IMR-90 (cell line): ENCODE measurements at regions not wholly inside any gene's neighbourhood (a gene's known extent, or its start where the extent isn't known, plus 50 kb on each side); places are given as distances from the start of the nearest gene placed in this dataset.
A peak's percentile ranks its signal among the peaks of the same experiment; 100 is the strongest.

Experiments
- ATAC-seq: fragments of 200-7000 bp; cut with Tn5 transposase; 2 replicates; pipeline ENCODE4 v1.9.1; 2020; ENCODE audit warnings: low read depth, mild to moderate bottlenecking, moderate library complexity
- BruUV-seq: library from RNA; stranded (reverse); fragments of 400-500 nt; replicated peaks from 2 replicates; lab custom pipeline; 2021; lab: Mats Ljungman, UMichigan
- CTCF ChIA-PET: fragments of 300-600 bp; formaldehyde crosslinking; extraction: SDS; loops from one replicate; lab custom pipeline; 2021; ENCODE audit warnings: antibody characterized with exemption; lab: Yijun Ruan, JAX
- POLR2A ChIA-PET: fragments of 300-600 bp; sonication (Branson Sonifier 250); formaldehyde crosslinking; loops from one replicate; lab custom pipeline; 2022; ENCODE audit warnings: antibody characterized with exemption; ENCODE audit not compliant: unreplicated experiment; lab: Charles Lee
- DNase-seq: peaks from one replicate; pipeline ENCODE4 v3.0.0; 2013
- H2AFZ ChIP-seq: replicated peaks from 2 replicates; pipeline ENCODE3; 2013; ENCODE audit warnings: low read length, mild to moderate bottlenecking; ENCODE audit not compliant: poor library complexity
- H2AK5ac ChIP-seq: 2 replicates; pipeline ENCODE4 v1.6.1; 2013; ENCODE audit warnings: low read depth, low read length, inconsistent platforms
- H2AK9ac ChIP-seq: replicated peaks from 2 replicates; pipeline ENCODE3; 2013; ENCODE audit warnings: mild to moderate bottlenecking, low read depth, low read length, moderate library complexity; ENCODE audit not compliant: poor library complexity
- H2BK120ac ChIP-seq: 2 replicates; pipeline ENCODE4 v1.6.1; 2013; ENCODE audit warnings: low read depth, low read length, inconsistent platforms
- H2BK15ac ChIP-seq: 3 replicates; pipeline ENCODE4 v1.6.1; 2013; ENCODE audit warnings: low read depth, low read length, inconsistent platforms
- H2BK20ac ChIP-seq: 2 replicates; pipeline ENCODE4 v1.6.1; 2013; ENCODE audit warnings: low read depth, mild to moderate bottlenecking, inconsistent platforms, low read length, moderate library complexity
- H2BK5ac ChIP-seq: 2 replicates; pipeline ENCODE4 v1.6.1; 2013; ENCODE audit warnings: mild to moderate bottlenecking, low read depth, low read length, inconsistent platforms; ENCODE audit not compliant: poor library complexity, severe bottlenecking
- H3K14ac ChIP-seq: replicated peaks from 2 replicates; pipeline ENCODE4 v1.6.1; 2013; ENCODE audit warnings: low read depth, low read length, inconsistent platforms
- H3K18ac ChIP-seq: 2 replicates; pipeline ENCODE4 v1.6.1; 2013; ENCODE audit warnings: low read depth, low read length, control low read depth
- H3K23ac ChIP-seq: 2 replicates; pipeline ENCODE4 v1.6.1; 2013; ENCODE audit warnings: low read depth, low read length, inconsistent platforms
- H3K27ac ChIP-seq: 2 replicates; pipeline ENCODE4 v1.5.1; 2013; ENCODE audit warnings: mild to moderate bottlenecking, control low read depth, low read length; ENCODE audit not compliant: insufficient read depth
- H3K27me3 ChIP-seq: 2 replicates; pipeline ENCODE4 v1.6.1; 2013; ENCODE audit warnings: low read length; ENCODE audit not compliant: control insufficient read depth, insufficient read depth
- H3K36me3 ChIP-seq: 2 replicates; pipeline ENCODE4 v1.6.1; 2013; ENCODE audit warnings: low read length, mixed read lengths; ENCODE audit not compliant: control insufficient read depth, insufficient read depth
- H3K4ac ChIP-seq: 2 replicates; pipeline ENCODE4 v1.6.1; 2013; ENCODE audit warnings: low read depth, low read length, inconsistent platforms
- H3K4me1 ChIP-seq: 2 replicates; pipeline ENCODE4 v1.6.1; 2013; ENCODE audit warnings: low read length, mixed read lengths; ENCODE audit not compliant: control insufficient read depth, insufficient read depth
- H3K4me2 ChIP-seq: 2 replicates; pipeline ENCODE4 v1.6.1; 2013; ENCODE audit warnings: low read depth, mild to moderate bottlenecking, control low read depth, low read length, moderate library complexity
- H3K4me3 ChIP-seq: 2 replicates; pipeline ENCODE4 v1.5.1; 2013; ENCODE audit warnings: low read depth, mild to moderate bottlenecking, control low read depth, low read length, moderate library complexity; ENCODE audit not compliant: insufficient read depth
- H3K56ac ChIP-seq: 2 replicates; pipeline ENCODE4 v1.6.1; 2013; ENCODE audit warnings: low read length, inconsistent platforms; ENCODE audit not compliant: insufficient read depth; ENCODE audit errors: extremely low read depth
- H3K79me1 ChIP-seq, 2 experiments: 2 replicates each; pipeline ENCODE4 v1.6.1; 2013; ENCODE audit warnings: low read length in 2 of 2, inconsistent platforms in 1 of 2, low read depth in 1 of 2
- H3K9ac ChIP-seq: 2 replicates; pipeline ENCODE4 v1.6.1; 2013; ENCODE audit warnings: low read depth, low read length, control low read depth
- H3K9me1 ChIP-seq: 2 replicates; pipeline ENCODE4 v1.6.1; 2013; ENCODE audit warnings: low read length, inconsistent platforms; ENCODE audit not compliant: insufficient read depth
- H3K9me3 ChIP-seq: 2 replicates; pipeline ENCODE4 v1.6.1; 2013; ENCODE audit warnings: low read length; ENCODE audit not compliant: control insufficient read depth, insufficient read depth
- H4K20me1 ChIP-seq: 2 replicates; pipeline ENCODE4 v1.6.1; 2013; ENCODE audit warnings: low read length, inconsistent platforms; ENCODE audit not compliant: insufficient read depth
- H4K5ac ChIP-seq: 2 replicates; pipeline ENCODE4 v1.6.1; 2013; ENCODE audit warnings: mild to moderate bottlenecking, low read depth, low read length, control low read depth
- H4K8ac ChIP-seq, 2 experiments: 2 replicates each; pipeline ENCODE4 v1.6.1; 2013; ENCODE audit warnings: low read depth in 2 of 2, low read length in 2 of 2, control low read depth in 1 of 2, inconsistent platforms in 1 of 2
- H4K91ac ChIP-seq: 2 replicates; pipeline ENCODE4 v1.6.1; 2013; ENCODE audit warnings: low read depth, low read length, inconsistent platforms; ENCODE audit not compliant: insufficient read depth
- ELK1 ChIP-seq: fragments of 150-350 bp; IDR thresholded peaks from 2 replicates; pipeline ENCODE4 v1.6.1; 2016; ENCODE audit warnings: low read depth, mild to moderate bottlenecking, low read length, moderate library complexity, borderline replicate concordance
- MAZ ChIP-seq: IDR thresholded peaks from 2 replicates; pipeline ENCODE4 v1.6.1; 2012; ENCODE audit warnings: low read depth, mild to moderate bottlenecking, low read length, improper control_type of control experiment, moderate library complexity, borderline replicate concordance
- MXI1 ChIP-seq: IDR thresholded peaks from 2 replicates; pipeline ENCODE4 v1.6.1; 2012; ENCODE audit warnings: low read depth, mild to moderate bottlenecking, low read length, moderate library complexity, borderline replicate concordance
- RAD21 ChIP-seq: IDR thresholded peaks from 2 replicates; pipeline ENCODE4 v1.6.1; 2012; ENCODE audit warnings: low read length, improper control_type of control experiment
- RFX5 ChIP-seq: IDR thresholded peaks from 2 replicates; pipeline ENCODE4 v1.8.0; 2012; ENCODE audit warnings: low read depth, mild to moderate bottlenecking, low read length, moderate library complexity
- USF2 ChIP-seq: fragments of 150-350 bp; IDR thresholded peaks from 2 replicates; pipeline ENCODE4 v1.6.1; 2017; ENCODE audit warnings: mild to moderate bottlenecking, antibody characterized with exemption, low read length, low read depth
- WGBS, 2 experiments: methylation state at CpG; one replicate each; pipeline versions ENCODE4 v1.1.5 to v1.1.7; 2013; ENCODE audit warnings: missing lambda C conversion rate in 2 of 2; ENCODE audit not compliant: insufficient read length in 1 of 2; ENCODE audit errors: extremely low coverage in 2 of 2; 5-methylcytosine and 5-hydroxymethylcytosine counted together
- dilution Hi-C: fragments of 300-500 bp; cut with HindIII; formaldehyde crosslinking; loops from one replicate; pipeline ENCODE4 v1.14.3; 2018; ENCODE audit warnings: low sequenced_read_pairs; ENCODE audit not compliant: unreplicated experiment
- in situ Hi-C: fragments of 300-500 bp; cut with MboI; formaldehyde crosslinking; loops from 3 replicates; pipeline ENCODE4 v1.14.3; 2019; ENCODE audit warnings: low sequenced_read_pairs, inconsistent platforms, mixed read lengths
- intact Hi-C: fragments of 100-400 bp; cut with micrococcal nuclease; formaldehyde crosslinking; loops from 2 replicates; pipeline ENCODE4 v1.10.0; 2022

DNA sequence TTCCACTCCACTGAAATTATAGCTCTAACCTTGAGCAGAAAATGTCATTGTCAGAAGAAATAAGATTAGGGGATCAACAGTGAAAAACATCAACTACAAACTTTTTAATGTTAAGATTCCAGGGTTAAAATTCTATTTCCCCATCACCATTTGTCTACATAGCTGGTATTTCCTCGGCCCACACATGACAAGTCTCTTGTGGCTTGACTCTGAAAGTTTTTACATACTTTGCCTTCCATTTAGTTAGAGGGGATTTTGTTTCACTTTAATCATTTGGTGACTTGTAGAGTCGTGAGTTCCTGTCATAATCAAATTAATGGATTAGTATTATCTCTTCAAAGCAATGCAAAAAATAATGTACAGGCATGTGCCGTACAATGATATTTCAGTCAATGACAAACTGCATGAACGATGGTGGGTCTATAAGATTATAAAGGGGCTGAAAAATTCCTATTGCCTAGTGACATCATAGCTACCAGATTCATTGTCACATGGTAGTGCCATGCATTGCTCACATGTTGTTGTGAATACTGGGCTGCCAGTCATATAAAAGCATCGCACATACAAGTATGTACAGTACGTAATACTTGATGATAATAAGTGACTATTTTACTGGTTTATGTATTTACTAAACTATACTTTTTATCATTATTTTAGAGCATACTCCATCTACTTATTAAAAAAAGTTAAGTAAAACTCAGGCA lies 72.0 kb downstream of the ING2 start:
- ATAC-seq (no peak), DNase-seq (peak; percentile 16)
- ChIA-PET POLR2A (no interaction called here), CTCF (interaction anchor here (0.6 to 2.4 kb wide), 2 partner anchors 11 to 15 kb away, joined by 5 to 7 read pairs; no protein-coding TSS in a partner anchor)
- H4K8ac ChIP-seq: no peak overlapping the region
- no peak overlapping the region for H4K5ac ChIP-seq
- no peak overlapping the region for H2AK5ac ChIP-seq
- H3K9me3 ChIP-seq: no peaks in the 10 kb centered on the region
- peaks cover 4% of the 10 kb centered on the region for H3K4me1 ChIP-seq
- dilution Hi-C loops (no loop called here), intact Hi-C loops (no loop called here), in situ Hi-C loops (no loop called here)
- H3K56ac ChIP-seq: no peak overlapping the region
- WGBS, 2 experiments: no CpG with 5 or more reads among the region's 6 CpGs
- H3K4me3 ChIP-seq: no peak overlapping the region
- no peak overlapping the region for H3K9ac ChIP-seq
- H3K14ac ChIP-seq: no peak overlapping the region
- no peaks in the 10 kb centered on the region for H4K20me1 ChIP-seq
- no peak overlapping the region for H3K4me2 ChIP-seq
- H2AFZ ChIP-seq: no peak overlapping the region
- H3K23ac ChIP-seq: no peak overlapping the region
- peaks cover 2% of the 10 kb centered on the region; the same call in 1 of the 2 replicates for H3K9me1 ChIP-seq
- H3K4ac ChIP-seq: no peak overlapping the region
- H3K36me3 ChIP-seq: no peaks in the 10 kb centered on the region
- no peak overlapping the region for H4K91ac ChIP-seq
- no peak overlapping the region for H3K18ac ChIP-seq
- no TSS peak for BruUV-seq
- no peak overlapping the region for H2BK5ac ChIP-seq
- H2BK20ac ChIP-seq: no peak overlapping the region
- no peak overlapping the region for H2BK15ac ChIP-seq
- TF ChIP-seq MAZ: no peak
- TF ChIP-seq RFX5: no peak
- TF ChIP-seq USF2: 0 out of 2 replicates have a peak, but pooled peaks have one; percentile 13
- no peak for TF ChIP-seq RAD21
- no peak for TF ChIP-seq ELK1
- TF ChIP-seq MXI1: no peak
- no peak overlapping the region for H2AK9ac ChIP-seq
- no peaks in the 10 kb centered on the region for H3K27me3 ChIP-seq
- no peak overlapping the region for H3K27ac ChIP-seq
- no peak overlapping the region for H2BK120ac ChIP-seq
- H3K79me1 ChIP-seq: no peaks in the 10 kb centered on the region
